ENCODE measurements at regions not wholly inside any gene's neighbourhood (a gene's known extent, or its start where the extent isn't known, plus 50 kb on each side); places are given as distances from the start of the nearest gene placed in this dataset.

DNA sequence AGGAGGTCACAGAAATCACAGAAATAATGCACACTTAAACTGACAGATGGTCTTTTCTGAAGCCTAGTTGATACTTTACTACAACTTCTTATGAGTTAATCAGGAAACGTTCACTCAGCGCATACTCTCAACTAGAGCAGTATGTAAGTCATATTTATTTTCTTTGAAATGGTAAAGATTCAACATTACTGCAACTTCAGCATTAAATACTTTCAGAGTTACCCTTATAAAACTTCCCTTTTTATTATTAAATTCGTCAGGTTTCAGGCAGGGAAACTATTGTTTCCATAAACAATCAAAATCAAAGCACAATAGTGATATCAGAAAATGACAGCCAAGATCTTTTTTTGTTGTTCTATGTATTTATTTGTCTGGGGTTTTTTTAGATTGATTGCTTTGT, 222.6 kb upstream of the RND3 start:
- no peak for DNase-seq (ENCODE audit: low read depth, low spot score)

DNA sequence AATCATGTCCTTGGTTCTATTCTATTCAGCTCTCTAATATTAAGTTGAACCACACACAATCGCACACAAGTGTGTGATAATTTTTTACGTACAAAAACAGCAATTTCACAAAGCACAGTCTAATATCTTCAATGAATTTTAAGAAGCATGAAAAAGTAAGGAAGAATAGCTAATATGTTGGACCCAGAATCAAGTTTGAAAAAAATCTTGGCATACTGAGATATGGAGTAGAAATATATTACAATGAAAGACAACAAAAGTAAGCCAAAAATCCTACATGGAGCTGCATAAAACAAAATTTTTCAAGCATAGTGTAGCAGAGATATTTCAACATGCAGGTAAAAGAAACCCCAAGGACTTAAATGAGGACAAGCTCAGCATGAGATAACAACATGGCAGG, 219.1 kb upstream of the RND3 start:
- DNase-seq (ENCODE audit: low read depth, low spot score), result no peak

DNA sequence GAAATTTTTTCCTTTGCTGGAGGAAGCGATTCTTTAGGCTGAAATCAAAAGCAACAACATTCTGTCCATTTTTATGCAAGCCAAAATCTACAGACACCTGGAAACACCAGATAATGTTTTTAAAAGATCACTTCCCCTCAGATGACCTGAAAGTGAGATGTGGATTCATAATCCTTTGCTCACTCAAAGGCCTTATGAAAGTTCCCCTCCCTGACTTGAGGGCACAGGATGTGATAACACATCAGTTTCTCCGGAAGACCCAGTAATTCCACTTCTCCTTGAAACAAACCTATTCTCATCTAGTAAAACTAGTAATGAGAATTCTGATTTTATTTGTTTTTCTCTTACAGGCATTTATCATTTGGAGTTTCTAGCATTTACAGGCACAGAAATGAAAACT, 218.3 kb upstream of the RND3 start:
- no peak for DNase-seq (ENCODE audit: low read depth, low spot score)

DNA sequence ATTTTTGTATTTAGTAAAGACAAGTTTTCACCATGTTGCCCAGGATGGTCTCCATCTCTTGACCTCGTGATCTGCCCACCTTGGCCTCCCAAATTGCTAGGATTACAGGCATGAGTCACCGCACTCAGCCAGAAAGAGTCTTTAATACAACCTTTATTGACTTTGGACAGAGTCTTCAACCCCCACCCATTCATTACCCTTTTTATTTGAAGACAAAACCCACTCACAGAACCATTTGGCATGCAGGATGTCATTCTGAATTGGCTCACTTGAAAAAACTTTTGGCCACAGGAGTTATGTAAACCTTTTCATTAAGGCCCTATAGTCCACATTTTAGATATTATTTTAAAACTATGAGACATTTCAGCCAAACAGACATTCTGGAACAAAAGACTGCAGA, 217.9 kb upstream of the RND3 start:
- DNase-seq (ENCODE audit: low read depth, low spot score), result no peak

DNA sequence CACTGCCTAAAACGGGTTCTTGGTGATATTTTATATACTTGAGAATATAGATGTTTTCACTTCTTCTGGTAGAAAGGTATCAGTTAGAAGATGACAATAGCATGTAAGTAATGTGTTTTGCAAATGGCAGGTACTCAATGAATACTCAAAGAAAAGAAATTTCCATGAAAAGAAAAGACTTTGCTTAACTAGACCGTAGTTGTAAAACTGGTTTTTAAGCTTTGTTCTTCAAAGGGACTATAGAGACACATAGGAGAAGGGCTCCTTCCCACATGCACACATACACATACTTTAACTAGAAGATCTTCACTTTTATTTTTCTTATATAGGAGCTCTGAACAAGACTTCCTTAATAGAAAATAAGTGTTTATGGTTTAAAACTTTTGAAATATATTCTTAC, 215.3 kb upstream of the RND3 start:
- no peak for DNase-seq (ENCODE audit: low read depth, low spot score)

DNA sequence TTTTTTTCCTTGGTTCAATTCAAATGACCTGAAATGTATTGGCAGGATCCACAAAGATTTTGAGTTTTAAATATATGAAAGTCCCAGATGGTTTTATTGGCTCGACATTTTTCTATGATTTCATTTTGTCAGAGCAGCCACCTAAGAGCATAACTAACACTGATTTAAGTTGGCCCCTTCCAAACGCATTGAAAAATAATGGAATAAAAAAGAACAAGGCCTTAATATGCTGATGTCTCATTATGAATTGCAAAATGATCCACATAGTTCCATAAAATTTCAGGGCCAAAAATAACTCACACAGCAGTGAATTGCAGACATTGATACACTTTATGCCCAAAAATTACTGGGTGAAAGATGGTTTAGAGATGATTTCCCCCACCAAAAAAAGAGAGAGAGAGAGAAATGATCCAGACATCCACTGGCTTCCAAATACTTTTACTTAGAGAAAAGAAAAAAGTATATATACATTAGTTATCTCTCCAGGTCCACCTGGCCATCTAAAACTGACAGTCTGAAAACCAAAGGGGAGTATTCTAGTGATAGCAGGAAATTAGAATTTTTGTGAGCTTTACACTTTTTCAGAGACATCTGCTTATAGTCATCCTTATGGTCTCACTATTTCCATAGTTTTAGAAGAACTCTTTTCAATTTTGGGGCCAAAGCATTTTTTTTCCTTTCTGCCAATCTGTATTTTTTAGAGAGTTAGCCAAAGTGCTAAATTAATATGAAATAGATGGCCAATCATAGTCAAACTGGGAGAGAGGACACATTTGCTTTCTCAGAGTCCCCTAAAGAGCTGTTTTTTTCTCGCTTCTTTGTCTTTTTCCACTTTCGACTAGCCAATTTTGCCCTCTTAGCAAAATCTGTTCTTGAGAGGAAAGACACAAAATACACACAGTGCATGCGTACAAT, 213.5 kb upstream of the RND3 start:
- no peak for DNase-seq (ENCODE audit: low read depth, low spot score)

DNA sequence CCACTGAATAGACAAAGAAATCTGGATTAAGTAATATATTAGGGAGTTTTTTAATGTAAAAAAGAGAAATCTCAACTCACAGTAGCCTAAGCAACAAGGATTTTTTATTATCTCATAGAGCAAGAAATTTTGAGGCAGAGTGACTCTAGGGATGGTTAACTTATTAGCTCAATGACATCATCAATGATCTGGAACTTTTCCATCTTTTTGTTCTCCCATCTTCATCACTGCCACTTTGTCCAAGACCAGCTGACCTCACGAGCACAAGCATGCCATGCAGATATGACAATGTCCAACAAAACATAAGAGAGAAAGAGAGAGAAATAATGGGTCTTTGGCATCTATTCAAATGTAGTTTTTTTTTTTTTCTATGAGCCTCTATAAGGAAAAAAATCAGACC, 211.8 kb upstream of the RND3 start:
- DNase-seq (ENCODE audit: low read depth, low spot score), result no peak

DNA sequence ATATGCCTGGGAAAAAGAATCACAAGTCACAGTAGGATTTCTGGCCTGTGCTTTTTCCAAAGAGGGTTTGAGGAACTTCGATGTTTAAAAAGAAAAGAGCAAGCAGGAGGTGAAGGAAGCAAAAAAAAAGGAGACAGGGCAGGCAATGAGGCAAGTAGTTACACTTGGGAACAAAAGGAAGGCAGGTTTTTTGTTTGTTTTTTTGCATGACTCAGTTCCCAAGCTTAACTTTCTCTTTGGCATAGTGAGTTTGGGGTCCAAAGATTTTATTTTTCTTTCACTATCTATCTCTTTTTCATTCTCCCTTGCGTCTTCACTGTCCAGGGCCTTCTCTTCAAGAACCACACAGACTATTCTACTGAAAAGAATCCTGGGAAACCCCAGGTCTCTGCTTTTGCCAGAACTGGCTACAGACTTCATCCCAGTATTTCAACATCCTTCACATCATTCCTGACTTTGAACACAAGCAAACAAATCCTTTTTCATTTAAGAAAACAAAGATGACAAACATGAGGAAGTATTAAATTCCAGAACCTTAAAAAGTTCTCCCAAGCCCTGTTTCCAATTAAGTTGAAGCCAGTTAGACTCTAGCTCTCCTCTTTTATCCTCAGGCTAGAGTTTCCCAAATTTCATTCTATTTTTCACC, 210.7 kb upstream of the RND3 start:
- no peak for DNase-seq (ENCODE audit: low read depth, low spot score)

DNA sequence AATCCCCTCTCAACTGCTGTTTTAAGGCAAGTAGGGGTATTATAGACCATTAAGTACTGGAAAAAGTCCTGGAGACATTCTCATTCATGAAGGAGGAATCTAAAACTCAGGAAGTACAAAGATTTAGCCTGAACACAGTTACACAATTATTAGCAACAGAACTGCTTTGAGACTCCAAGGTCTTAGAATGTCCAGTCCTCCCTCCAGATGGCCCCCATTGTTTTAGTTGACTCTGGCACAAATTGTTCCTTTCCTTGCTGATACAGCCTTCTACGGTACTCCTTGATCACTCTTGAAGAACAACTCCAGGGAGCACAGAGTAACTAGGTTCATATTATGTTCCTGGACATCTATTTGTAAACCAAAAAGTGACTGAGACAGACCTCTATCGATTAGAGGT, 210.1 kb upstream of the RND3 start:
- DNase-seq (ENCODE audit: low read depth, low spot score), result no peak

DNA sequence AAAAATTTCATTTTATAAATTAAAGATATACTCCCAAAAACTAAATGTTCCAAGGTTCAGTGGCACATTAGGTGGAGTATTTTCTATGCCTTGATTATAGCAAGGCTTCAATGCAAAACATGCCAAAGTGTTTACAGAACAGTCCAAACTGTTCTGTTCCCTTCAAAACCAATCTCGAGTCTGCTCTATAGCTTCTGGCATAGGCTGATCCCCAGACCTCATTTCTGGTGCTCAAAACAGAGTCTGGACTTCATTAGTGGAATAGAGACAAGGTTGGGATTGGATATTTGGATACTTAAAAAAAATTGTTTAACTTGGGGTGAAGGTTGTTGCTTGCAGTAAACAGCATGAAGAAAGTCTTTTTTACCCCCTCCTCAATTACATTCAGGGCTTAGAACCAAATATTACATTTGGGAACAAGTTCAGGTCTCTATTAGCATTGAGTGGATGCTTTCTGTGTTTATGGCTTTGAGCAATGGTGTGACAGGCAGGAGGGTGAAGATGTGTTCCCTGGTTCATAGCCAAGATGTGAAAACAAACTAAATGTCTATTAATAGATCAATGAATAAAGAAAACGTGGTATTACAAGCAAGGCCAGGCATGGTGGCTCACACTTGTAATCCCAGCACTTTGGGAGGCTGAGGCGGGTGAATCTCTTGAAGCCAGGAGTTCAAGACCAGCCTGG, 208.1 kb upstream of the RND3 start:
- DNase-seq (ENCODE audit: low read depth, low spot score), result no peak

DNA sequence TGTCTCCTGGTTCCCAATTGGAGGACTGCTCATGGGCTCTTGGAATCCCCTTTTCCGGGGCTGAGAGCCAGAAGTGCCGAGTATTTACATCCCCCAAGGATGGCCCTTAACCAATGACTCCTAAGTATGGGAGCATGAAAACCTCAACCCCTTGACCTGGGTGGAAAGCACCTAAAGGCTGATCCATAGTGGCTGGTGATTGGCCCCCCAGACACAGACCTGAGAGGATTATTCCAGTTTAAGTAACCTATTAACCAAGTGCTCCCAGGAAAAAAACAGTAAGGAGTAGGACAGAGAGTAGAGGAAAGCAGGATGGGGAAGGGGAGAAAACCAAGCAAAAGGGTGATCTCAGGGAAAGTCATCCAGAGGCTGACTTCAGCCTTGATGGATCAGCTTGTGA, 206.1 kb upstream of the RND3 start:
- no peak for DNase-seq (ENCODE audit: low read depth, low spot score)

DNA sequence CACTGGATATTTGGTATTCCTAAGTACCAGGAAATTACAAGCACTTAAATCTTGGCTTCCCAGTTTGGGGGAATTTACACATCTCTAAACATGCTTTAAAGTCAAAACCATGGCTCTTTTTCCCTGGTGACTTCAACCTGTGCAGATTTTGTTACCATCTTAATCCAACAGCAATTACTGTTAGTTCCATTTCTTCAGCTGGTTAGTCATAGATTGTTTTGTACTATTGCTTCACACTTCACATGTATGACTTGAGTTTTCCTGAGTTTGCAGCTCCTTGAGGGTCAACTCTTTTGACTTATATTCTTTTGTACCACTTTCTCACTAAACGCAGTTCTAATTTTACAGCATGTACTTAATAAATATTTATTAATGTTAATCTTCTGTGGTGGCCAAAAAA, 203.4 kb upstream of the RND3 start:
- DNase-seq (ENCODE audit: low read depth, low spot score), result no peak

DNA sequence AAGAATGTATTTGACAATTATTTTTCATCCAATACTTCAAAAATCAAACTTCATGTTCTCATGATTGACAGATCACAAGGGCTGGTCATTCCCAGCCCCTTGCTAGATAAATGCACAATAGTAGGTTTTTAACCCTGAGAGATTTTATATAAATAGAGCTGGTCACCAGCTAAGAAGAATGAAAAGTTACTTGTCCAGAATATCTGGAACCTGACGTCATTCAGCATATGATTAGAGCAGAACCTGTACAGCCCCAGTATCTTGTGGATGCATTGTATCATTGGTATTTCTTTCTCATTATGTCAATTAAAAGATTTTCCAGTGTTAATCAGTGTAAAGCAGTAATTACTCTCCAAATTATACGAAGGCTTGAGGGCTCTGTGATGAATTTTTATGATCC, 202.8 kb upstream of the RND3 start:
- DNase-seq (ENCODE audit: low read depth, low spot score), result no peak

DNA sequence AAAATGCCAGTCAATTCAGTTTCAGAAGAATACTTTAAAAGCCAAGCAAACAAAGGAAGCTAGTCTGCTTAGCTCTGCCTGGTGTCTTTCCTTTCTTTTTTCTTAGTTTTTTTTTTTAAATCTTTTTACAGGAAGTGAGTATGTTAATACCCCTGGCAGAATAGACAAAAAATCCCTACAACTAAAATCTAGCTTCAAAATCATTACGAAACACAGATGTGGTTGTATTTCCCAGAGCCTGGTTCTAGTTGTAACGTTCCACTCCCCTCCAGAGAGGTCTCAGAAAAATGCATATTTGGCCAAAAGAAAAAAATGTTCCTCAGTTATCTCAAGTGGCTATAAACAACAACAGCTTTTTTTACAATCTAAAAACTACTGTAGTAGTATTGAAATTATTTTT, 202.1 kb upstream of the RND3 start:
- no peak for DNase-seq (ENCODE audit: low read depth, low spot score)

DNA sequence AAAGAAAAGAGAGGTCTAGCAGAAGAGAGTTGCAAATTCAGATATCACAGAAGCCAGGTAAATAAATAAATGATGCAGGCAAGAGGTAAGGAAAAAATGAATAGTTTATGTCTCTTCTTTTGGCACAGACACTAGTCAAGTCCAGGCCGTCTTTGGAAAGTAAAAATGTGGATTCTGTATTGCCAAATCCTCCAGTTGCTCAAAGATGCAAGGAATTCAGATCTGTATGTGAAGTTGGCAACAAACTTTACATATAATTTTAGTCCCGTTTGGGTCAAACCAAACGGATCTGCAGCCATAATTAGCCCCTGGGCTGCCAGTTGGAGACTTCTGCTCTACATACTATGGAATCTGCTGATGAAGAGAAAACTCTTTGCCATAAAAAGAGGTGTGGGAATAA, 200.5 kb upstream of the RND3 start:
- no peak for DNase-seq (ENCODE audit: low read depth, low spot score)

DNA sequence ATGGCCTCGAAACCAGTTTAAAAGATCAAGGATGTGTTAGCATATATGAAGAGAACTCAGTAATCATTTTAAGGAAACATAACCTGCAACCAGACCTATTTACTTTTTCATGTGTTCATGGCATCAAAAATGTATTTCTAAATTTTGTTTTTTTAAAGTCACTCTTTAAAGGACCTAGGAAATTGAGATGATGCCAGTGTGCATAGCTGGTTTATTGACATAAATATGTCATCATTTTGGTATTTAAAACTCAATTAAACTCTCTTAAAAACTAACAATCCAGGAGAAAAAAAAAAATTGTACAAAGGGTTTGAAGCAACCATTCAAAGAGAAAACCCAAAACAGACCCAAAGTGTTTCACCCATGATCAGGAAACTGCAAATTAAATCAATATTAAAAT, 198.9 kb upstream of the RND3 start:
- no peak for DNase-seq (ENCODE audit: low read depth, low spot score)

DNA sequence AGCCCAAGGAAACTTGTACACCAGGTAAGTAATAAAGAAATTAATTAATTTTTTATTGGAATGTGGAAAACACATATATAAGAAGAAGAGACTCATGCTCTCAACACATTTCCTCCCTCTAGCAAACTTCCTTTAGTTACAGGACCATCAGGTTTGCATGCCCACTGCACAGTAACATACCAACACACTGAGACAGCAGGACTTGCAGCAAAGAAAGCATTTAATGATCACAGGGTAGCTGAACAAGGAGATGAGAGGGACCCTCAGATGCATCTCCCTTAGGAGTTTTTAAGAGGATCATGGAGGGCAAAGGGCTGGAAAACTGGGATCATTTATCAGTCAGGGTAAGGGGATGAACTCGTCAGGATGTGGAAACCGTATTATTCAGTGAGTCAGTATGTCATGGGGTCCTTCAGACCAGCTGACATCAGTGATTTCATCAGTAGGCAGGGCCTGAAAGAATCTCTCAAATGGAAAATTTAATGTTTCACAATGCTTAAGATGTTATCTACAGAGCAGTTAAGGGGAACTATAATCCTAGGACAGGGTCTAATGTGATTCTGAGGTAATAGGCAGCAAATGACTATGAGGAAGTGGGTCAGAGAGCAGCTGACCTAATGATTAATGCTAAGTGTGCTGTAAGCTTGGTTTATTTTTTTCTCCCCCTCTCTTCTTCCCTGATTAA, 193.8 kb upstream of the RND3 start:
- DNase-seq (ENCODE audit: low read depth, low spot score), result no peak

DNA sequence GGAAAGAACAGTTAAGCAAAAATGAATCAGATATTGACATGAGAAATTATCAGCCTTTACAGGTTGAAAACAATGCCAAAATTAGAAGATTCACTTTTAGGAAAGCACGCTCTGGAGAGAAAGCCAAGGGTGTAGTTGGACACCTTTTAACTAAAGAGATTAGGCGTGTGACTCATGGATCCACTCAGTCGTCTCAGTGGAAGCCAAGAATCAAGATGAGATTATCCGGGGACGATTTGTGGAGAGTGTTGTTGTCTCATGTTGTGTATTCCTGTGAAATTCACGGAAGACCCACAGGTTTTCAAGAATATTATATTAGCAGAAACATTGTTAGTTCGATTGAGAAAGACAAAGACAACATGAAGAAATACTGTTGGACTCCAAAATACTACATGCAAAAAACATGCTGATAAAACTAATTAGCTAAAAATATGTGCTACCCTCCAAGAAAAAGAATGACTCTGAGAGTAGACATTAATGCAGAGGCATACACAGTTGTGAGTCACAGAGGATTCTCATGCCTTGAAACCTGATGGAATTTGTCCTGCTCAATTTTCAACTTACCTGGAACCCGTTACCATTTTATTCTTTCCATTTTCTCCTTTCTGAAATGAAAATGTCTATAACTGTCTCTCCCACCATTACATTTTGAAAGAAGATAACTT, 192.1 kb upstream of the RND3 start:
- no peak for DNase-seq (ENCODE audit: low read depth, low spot score)

DNA sequence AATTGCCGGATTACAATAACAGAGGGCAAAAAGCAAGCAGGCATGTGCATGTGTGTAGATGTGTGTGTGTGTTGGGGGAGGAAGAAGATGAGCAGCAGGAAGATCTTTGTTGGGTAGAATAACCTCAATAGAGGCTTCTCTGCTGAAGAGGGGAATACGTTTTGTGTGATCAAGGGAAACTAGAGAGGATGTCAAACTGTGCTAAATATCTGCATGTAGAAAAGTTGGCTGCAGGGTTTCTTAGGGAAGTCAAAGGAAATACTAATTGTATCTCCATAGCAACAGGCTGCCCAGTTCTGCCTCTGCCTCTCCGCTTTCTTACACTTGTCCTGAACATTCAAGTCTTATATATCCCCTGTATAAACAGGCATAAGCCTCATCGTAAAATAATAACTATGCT, 190.1 kb upstream of the RND3 start:
- no peak for DNase-seq (ENCODE audit: low read depth, low spot score)

DNA sequence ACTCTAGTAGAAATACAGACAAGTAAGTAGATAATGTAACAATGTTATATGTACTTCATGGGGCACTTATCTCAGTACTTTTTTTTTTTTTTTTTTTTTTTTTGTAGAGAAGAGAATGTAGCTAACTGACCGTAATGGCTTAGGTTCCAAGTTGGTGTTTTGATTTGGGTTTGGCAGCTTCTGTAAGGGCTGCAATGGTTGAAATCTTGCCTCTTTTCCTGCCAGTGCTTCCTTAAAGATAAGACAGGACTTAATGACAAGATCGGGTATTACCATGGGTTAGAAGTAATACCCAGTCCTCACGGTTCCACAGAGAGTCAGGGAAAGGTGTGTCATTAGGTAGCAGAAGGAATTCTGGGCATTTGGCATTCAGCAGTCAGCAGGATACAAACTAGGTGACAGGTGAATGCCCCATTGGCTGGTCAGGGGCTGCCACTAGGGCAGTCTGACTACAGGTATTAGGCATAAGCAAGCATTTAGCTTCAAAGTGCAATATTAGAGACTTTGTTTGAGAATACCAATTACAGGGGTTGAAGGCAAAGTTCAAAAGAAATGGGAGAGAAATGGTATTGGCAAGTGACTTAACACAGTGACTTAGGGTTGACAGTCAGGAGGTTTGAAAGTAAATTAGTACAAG, 189.4 kb upstream of the RND3 start:
- no peak for DNase-seq (ENCODE audit: low read depth, low spot score)

DNA sequence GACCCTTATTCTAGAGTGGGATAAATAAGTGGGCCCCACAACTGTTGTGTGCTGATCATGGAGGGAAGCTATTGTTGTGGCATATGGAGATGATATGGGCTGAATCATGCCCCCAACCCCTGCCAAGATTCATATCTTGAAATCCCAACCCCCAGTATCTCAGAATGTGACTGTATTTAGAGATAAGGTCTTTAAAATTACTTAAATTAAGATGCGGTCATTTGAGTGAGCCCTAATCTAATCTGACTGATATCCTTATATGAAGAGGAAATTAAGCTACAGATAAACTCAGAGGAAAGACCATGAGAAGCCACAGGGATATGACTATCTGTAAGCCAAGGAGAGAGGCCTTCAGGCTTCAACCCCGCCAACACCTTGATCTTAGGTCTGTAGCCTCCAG, 188.3 kb upstream of the RND3 start:
- DNase-seq (ENCODE audit: low read depth, low spot score), result no peak
